Ecto neural progenitor cell (in vitro differentiated cells): ENCODE measurements at regions not wholly inside any gene's neighbourhood (a gene's known extent, or its start where the extent isn't known, plus 50 kb on each side); places are given as distances from the start of the nearest gene placed in this dataset.

Experiments
- DNase-seq: peaks from one replicate; pipeline ENCODE4 v3.0.0-alpha.2; 2018; ENCODE audit warnings: low spot score

- no peak for DNase-seq
Measured at GRCh38 chr14:97266653-97267052, 469.5 kb downstream of the VRK1 start.

- DNase-seq: no peak
Measured at GRCh38 chr14:97267509-97267908, 470.3 kb downstream of the VRK1 start.

- DNase-seq: no peak
Measured at GRCh38 chr14:97268097-97268496, 470.9 kb downstream of the VRK1 start.

- no peak for DNase-seq
Measured at GRCh38 chr14:97270308-97270707, 473.1 kb downstream of the VRK1 start.

- no peak for DNase-seq
Measured at GRCh38 chr14:97271451-97271960, 474.3 kb downstream of the VRK1 start.

- no peak for DNase-seq
Measured at GRCh38 chr14:97273540-97273939, 476.4 kb downstream of the VRK1 start.

- no peak for DNase-seq
Measured at GRCh38 chr14:97274626-97275025, 477.4 kb downstream of the VRK1 start.

GRCh38 chr14:97275276-97275675 is 478.1 kb downstream of the VRK1 start:
- DNase-seq: no peak

- no peak for DNase-seq
Measured at GRCh38 chr14:97276573-97276972, 479.4 kb downstream of the VRK1 start.

- DNase-seq: peak; percentile 77
Measured at GRCh38 chr14:97277711-97278110, 480.5 kb downstream of the VRK1 start.

GRCh38 chr14:97280526-97280925 is 483.3 kb downstream of the VRK1 start:
- DNase-seq: no peak

- no peak for DNase-seq
Measured at GRCh38 chr14:97281741-97282140, 484.6 kb downstream of the VRK1 start.

GRCh38 chr14:97282210-97283004 is 485.2 kb downstream of the VRK1 start:
- DNase-seq: no peak

- DNase-seq: no peak
Measured at GRCh38 chr14:97283005-97283403, 485.8 kb downstream of the VRK1 start.

GRCh38 chr14:97283426-97283825 is 486.2 kb downstream of the VRK1 start:
- DNase-seq: no peak

GRCh38 chr14:97283841-97284240 is 486.7 kb downstream of the VRK1 start:
- DNase-seq: no peak

GRCh38 chr14:97287956-97288355 is 490.8 kb downstream of the VRK1 start:
- DNase-seq: no peak

- DNase-seq: no peak
Measured at GRCh38 chr14:97290065-97290464, 492.9 kb downstream of the VRK1 start.

- DNase-seq: no peak
Measured at GRCh38 chr14:97290977-97291376, 493.8 kb downstream of the VRK1 start.

GRCh38 chr14:97293659-97294058 is 496.5 kb downstream of the VRK1 start:
- DNase-seq: no peak

- DNase-seq: no peak
Measured at GRCh38 chr14:97295108-97295710, 498.0 kb downstream of the VRK1 start.

GRCh38 chr14:97296176-97296575 is 499.0 kb downstream of the VRK1 start:
- DNase-seq: no peak

- no peak for DNase-seq
Measured at GRCh38 chr14:97297100-97297499, 499.9 kb downstream of the VRK1 start.

- no peak for DNase-seq
Measured at GRCh38 chr14:97298331-97298730, 501.1 kb downstream of the VRK1 start.
